K562 (cell line): ENCODE measurements at regions not wholly inside any gene's neighbourhood (a gene's known extent, or its start where the extent isn't known, plus 50 kb on each side); places are given as distances from the start of the nearest gene placed in this dataset.

Source experiments
- ATAC-seq: fragments of 200-7000 bp; cut with Tn5 transposase; 3 replicates; pipeline ENCODE4 v1.9.1; 2020; ENCODE audit warnings: moderate library complexity
- BruUV-seq: library from RNA; stranded (reverse); fragments of 400-500 nt; replicated peaks from 2 replicates; lab custom pipeline; 2021; lab: Mats Ljungman, UMichigan
- CTCF ChIA-PET: fragments of 300-600 bp; formaldehyde crosslinking; extraction: SDS; loops from one replicate; lab custom pipeline; 2021; ENCODE audit warnings: low intra/inter-chr PET ratio; lab: Yijun Ruan, JAX
- POLR2A ChIA-PET: fragments of 300-600, 350-650 bp; sonication (Branson Sonifier 250); formaldehyde crosslinking; extraction: SDS; loops from one replicate; lab custom pipeline; 2021; ENCODE audit warnings: antibody characterized with exemption, inconsistent platforms; lab: Yijun Ruan, JAX
- DNase-seq, 4 experiments: peaks; one replicate each; pipeline versions ENCODE4 v3.0.0 to v3.0.0-alpha.2; 2011 to 2018; ENCODE audit warnings: low spot score in 3 of 4, mixed read lengths in 3 of 4; ENCODE audit errors: extremely low read depth in 1 of 4
- FAIRE-seq: peaks from 2 replicates; lab custom pipeline; 2011; peaks lifted over from hg19 to GRCh38; lab: Jason Lieb, UNC
- H2AFZ ChIP-seq: 2 replicates; pipeline ENCODE4 v1.6.0; 2011; ENCODE audit warnings: low read depth, low read length, control low read depth, inconsistent platforms
- H3K27ac ChIP-seq: fragments of 200-600 bp; 3 replicates; pipeline ENCODE4 v1.8.0; 2011; ENCODE audit warnings: low read depth, mild to moderate bottlenecking, control low read depth, inconsistent platforms, low read length, moderate library complexity, mixed read lengths; ENCODE audit errors: extremely low read depth
- H3K27me3 ChIP-seq, 2 experiments: fragments of 300-600 bp in 1 of 2; 2 replicates in 1 of 2; 3 replicates in 1 of 2; pipeline versions ENCODE4 v1.6.0 to v1.8.0; 2011; ENCODE audit warnings: inconsistent platforms in 2 of 2, low read length in 2 of 2, mild to moderate bottlenecking in 1 of 2, mixed read lengths in 1 of 2, moderate library complexity in 1 of 2; ENCODE audit not compliant: control insufficient read depth in 2 of 2, insufficient read depth in 2 of 2
- H3K36me3 ChIP-seq: fragments of 300-600 bp; 3 replicates; pipeline ENCODE4 v1.8.0; 2011; ENCODE audit warnings: mild to moderate bottlenecking, low read length, inconsistent platforms; ENCODE audit not compliant: control insufficient read depth, insufficient read depth
- H3K4me1 ChIP-seq, 2 experiments: fragments of 200-600 bp in 1 of 2; replicated peaks in 1 of 2; 2 replicates in 1 of 2; 3 replicates in 1 of 2; pipeline versions ENCODE4 v1.5.1 to v1.8.0; 2011; ENCODE audit warnings: inconsistent platforms in 2 of 2, low read length in 2 of 2, mild to moderate bottlenecking in 1 of 2, mixed read lengths in 1 of 2, moderate library complexity in 1 of 2; ENCODE audit not compliant: control insufficient read depth in 2 of 2, insufficient read depth in 2 of 2
- H3K4me2 ChIP-seq: 2 replicates; pipeline ENCODE4 v1.6.1; 2011; ENCODE audit warnings: low read length, control low read depth, inconsistent platforms, mixed read lengths; ENCODE audit not compliant: insufficient read depth
- H3K4me3 ChIP-seq: fragments of 200-600 bp; sonication (generic), shearing (Covaris generic); 2 replicates; pipeline ENCODE4 v1.5.1; 2016; ENCODE audit warnings: control low read depth, inconsistent platforms
- H3K79me2 ChIP-seq: fragments of 200-600 bp; 3 replicates; pipeline ENCODE4 v1.8.0; 2011; ENCODE audit warnings: low read length, inconsistent platforms; ENCODE audit not compliant: control insufficient read depth, insufficient read depth
- H3K9ac ChIP-seq, 2 experiments: 2 replicates each; pipeline versions ENCODE4 v1.6.0 to v1.6.1; 2011; ENCODE audit warnings: low read depth in 2 of 2, low read length in 2 of 2, control low read depth in 1 of 2, inconsistent platforms in 1 of 2, mild to moderate bottlenecking in 1 of 2, mixed read lengths in 1 of 2; ENCODE audit not compliant: insufficient read depth in 1 of 2
- H3K9me1 ChIP-seq: one replicate; pipeline ENCODE4 v1.6.0; 2011; ENCODE audit warnings: inconsistent platforms, mild to moderate bottlenecking, low read length, moderate library complexity; ENCODE audit not compliant: control insufficient read depth, insufficient read depth
- H3K9me3 ChIP-seq: replicated peaks from 2 replicates; pipeline ENCODE4 v1.5.1; 2011; ENCODE audit warnings: low read depth, low read length, inconsistent platforms; ENCODE audit not compliant: control insufficient read depth, insufficient read depth
- H4K20me1 ChIP-seq: replicated peaks from 2 replicates; pipeline ENCODE4 v1.6.1; 2011; ENCODE audit warnings: low read length, inconsistent platforms, mixed read lengths; ENCODE audit not compliant: control insufficient read depth, insufficient read depth
- BHLHE40 ChIP-seq: IDR thresholded peaks from 2 replicates; pipeline ENCODE4 v1.6.1; 2011; ENCODE audit warnings: low read length, improper control_type of control experiment
- CTBP1 ChIP-seq: fragments of 450-650 bp; IDR thresholded peaks from 2 replicates; pipeline ENCODE4 v1.6.1; 2016; ENCODE audit warnings: borderline replicate concordance
- KDM2B ChIP-seq: fragments of 250-450 bp; sonication (Bioruptor Pico); IDR thresholded peaks from 2 replicates; pipeline ENCODE4 v1.8.0; 2021; ENCODE audit warnings: mild to moderate bottlenecking, moderate library complexity
- RBM34 ChIP-seq: fragments of 200-400 bp; formaldehyde crosslinking; IDR thresholded peaks from 2 replicates; pipeline ENCODE4 v1.6.1; 2018; ENCODE audit warnings: low read length, borderline replicate concordance; ENCODE audit not compliant: insufficient read depth
- SIN3B ChIP-seq: fragments of 450-650 bp; IDR thresholded peaks from 2 replicates; pipeline ENCODE4 v1.6.1; 2017; ENCODE audit warnings: low read depth, mild to moderate bottlenecking, moderate library complexity
- SIRT6 ChIP-seq: IDR thresholded peaks from one replicate; pipeline ENCODE4 v1.6.1; 2012; ENCODE audit warnings: low read depth, mild to moderate bottlenecking, control low read depth, inconsistent platforms, low read length, moderate library complexity
- SNRNP70 ChIP-seq: fragments of 200-400 bp; formaldehyde crosslinking; optimal IDR thresholded peaks from 2 replicates; pipeline ENCODE3; 2017; ENCODE audit warnings: low read depth, low read length
- ZNF695 ChIP-seq: fragments of 450-650 bp; formaldehyde crosslinking; IDR thresholded peaks from 2 replicates; pipeline ENCODE4 v1.4.0; 2020; ENCODE audit warnings: mild to moderate bottlenecking, moderate library complexity
- ZNF830 ChIP-seq: fragments of 250-450 bp; sonication (Bioruptor Pico); IDR thresholded peaks from 2 replicates; pipeline ENCODE4 v1.5.0; 2021; ENCODE audit warnings: mild to moderate bottlenecking
- WGBS: fragments of 100-300 bp; shearing (Covaris generic); methylation state at CpG from one replicate; pipeline ENCODE4 v1.1.6; 2016; ENCODE audit warnings: low coverage, mixed read lengths; ENCODE audit not compliant: insufficient coverage; ENCODE audit errors: missing lambda C conversion rate; 5-methylcytosine and 5-hydroxymethylcytosine counted together
- in situ Hi-C: fragments of 300-500 bp; cut with MboI; formaldehyde crosslinking; loops from 4 replicates; pipeline ENCODE4 v1.15.0; 2018; ENCODE audit warnings: inconsistent platforms, mixed read lengths
- intact Hi-C: fragments of 100-400 bp; cut with micrococcal nuclease; formaldehyde crosslinking; loops from 2 replicates; pipeline ENCODE4 v1.14.2; 2022
- TF ChIP-seq, protein P1 (sequence below), 2 experiments: fragments of 150-350 bp in 1 of 2; IDR thresholded peaks; 2 replicates each; pipeline ENCODE4 v1.6.1; 2012 to 2016; ENCODE audit warnings: low read depth in 2 of 2, low read length in 2 of 2, mild to moderate bottlenecking in 1 of 2, moderate library complexity in 1 of 2

DNA sequence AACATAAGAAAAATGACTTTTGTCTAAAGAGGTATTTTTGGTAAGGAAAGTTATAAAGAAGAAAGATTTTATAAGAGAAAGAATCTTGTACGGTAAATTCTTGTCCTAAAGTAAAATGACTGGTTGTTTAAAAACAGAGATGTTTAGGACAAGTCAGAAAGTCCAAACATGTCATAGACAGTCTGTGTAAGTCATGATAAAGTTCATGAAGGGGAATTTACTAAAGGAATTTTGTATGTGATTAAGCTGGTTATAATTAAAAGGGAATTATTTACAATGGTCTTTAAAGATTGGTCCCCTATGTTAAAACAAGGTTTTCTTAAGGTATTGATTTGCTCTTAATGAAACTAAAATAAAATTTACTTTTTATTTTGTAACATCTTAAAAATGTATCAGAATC, 269.4 kb upstream of the CCDC196 start (continued):
- TF ChIP-seq SIRT6: no peak
- TF ChIP-seq CTBP1: no peak

- DNase-seq: no peak
- POLR2A ChIA-PET: no interaction called here
- no peaks in the 10 kb centered on the region for H3K4me1 ChIP-seq
- 0% methylated on average over 1 of the region's 3 CpGs for WGBS
- H3K9me3 ChIP-seq: no peaks in the 10 kb centered on the region
- intact Hi-C loops: no loop called here
- H3K36me3 ChIP-seq: no peaks in the 10 kb centered on the region
- FAIRE-seq: no peak
- TF ChIP-seq, protein P1, sequence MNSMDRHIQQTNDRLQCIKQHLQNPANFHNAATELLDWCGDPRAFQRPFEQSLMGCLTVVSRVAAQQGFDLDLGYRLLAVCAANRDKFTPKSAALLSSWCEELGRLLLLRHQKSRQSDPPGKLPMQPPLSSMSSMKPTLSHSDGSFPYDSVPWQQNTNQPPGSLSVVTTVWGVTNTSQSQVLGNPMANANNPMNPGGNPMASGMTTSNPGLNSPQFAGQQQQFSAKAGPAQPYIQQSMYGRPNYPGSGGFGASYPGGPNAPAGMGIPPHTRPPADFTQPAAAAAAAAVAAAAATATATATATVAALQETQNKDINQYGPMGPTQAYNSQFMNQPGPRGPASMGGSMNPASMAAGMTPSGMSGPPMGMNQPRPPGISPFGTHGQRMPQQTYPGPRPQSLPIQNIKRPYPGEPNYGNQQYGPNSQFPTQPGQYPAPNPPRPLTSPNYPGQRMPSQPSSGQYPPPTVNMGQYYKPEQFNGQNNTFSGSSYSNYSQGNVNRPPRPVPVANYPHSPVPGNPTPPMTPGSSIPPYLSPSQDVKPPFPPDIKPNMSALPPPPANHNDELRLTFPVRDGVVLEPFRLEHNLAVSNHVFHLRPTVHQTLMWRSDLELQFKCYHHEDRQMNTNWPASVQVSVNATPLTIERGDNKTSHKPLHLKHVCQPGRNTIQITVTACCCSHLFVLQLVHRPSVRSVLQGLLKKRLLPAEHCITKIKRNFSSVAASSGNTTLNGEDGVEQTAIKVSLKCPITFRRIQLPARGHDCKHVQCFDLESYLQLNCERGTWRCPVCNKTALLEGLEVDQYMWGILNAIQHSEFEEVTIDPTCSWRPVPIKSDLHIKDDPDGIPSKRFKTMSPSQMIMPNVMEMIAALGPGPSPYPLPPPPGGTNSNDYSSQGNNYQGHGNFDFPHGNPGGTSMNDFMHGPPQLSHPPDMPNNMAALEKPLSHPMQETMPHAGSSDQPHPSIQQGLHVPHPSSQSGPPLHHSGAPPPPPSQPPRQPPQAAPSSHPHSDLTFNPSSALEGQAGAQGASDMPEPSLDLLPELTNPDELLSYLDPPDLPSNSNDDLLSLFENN (IDR thresholded peaks at IDR 0.05; ENCODE audit: low read depth in 2 of 2, low read length in 2 of 2): no peak
- no peak for TF ChIP-seq KDM2B
- TF ChIP-seq ZNF695 (CRISPR knock-in tag): no peak
- no peak for TF ChIP-seq SNRNP70
- no peak for TF ChIP-seq SIN3B
- no peak for TF ChIP-seq RBM34
- no peak for TF ChIP-seq BHLHE40
- no peak for TF ChIP-seq ZNF830 (CRISPR knock-in tag)
- H3K9me1 ChIP-seq: no peaks in the 10 kb centered on the region
- no peaks in the 10 kb centered on the region for H3K27me3 ChIP-seq
- no peak for ATAC-seq
- H3K4me3 ChIP-seq: no peak overlapping the region
- no peak overlapping the region for H3K27ac ChIP-seq
- H3K4me2 ChIP-seq: no peak overlapping the region
- H4K20me1 ChIP-seq: no peaks in the 10 kb centered on the region
- no peak overlapping the region for H3K9ac ChIP-seq
- in situ Hi-C loops: no loop called here
- CTCF ChIA-PET: no interaction called here
- no peaks in the 10 kb centered on the region for H3K79me2 ChIP-seq
- no peak overlapping the region for H2AFZ ChIP-seq
- BruUV-seq: no TSS peak
Measured at GRCh38 chr14:66219886-66220285, 266.3 kb upstream of the CCDC196 start.
